Panc1 (cell line): ENCODE measurements at regions not wholly inside any gene's neighbourhood (a gene's known extent, or its start where the extent isn't known, plus 50 kb on each side); places are given as distances from the start of the nearest gene placed in this dataset.

Experiments used
- ATAC-seq: fragments of 200-7000 bp; cut with Tn5 transposase; 2 replicates; pipeline ENCODE4 v1.9.1; 2020; ENCODE audit warnings: mild to moderate bottlenecking, moderate library complexity
- BruUV-seq: library from RNA; stranded (reverse); fragments of 400-500 nt; replicated peaks from 2 replicates; lab custom pipeline; 2021; lab: Mats Ljungman, UMichigan
- CTCF ChIA-PET: fragments of 300-600 bp; sonication (Branson Sonifier 250); formaldehyde crosslinking; loops from one replicate; lab custom pipeline; 2022; ENCODE audit warnings: antibody characterized with exemption; lab: Charles Lee
- POLR2A ChIA-PET: fragments of 300-600 bp; sonication (Branson Sonifier 250); formaldehyde crosslinking; loops from one replicate; lab custom pipeline; 2022; ENCODE audit warnings: antibody characterized with exemption; lab: Charles Lee
- DNase-seq: peaks from one replicate; pipeline ENCODE4 v3.0.0-alpha.2; 2010; ENCODE audit warnings: low read depth, low spot score
- H3K27ac ChIP-seq: 2 replicates; pipeline ENCODE4 v1.5.1; 2011; ENCODE audit warnings: mild to moderate bottlenecking, low read length, inconsistent platforms
- H3K27me3 ChIP-seq: fragments of 200-500 bp; sonication (Bioruptor generic); 2 replicates; pipeline ENCODE4 v1.6.0; 2014; ENCODE audit warnings: low read length, inconsistent platforms; ENCODE audit not compliant: control insufficient read depth, insufficient read depth
- H3K36me3 ChIP-seq: fragments of 200-500 bp; sonication (Bioruptor generic); 2 replicates; pipeline ENCODE4 v1.5.1; 2014; ENCODE audit warnings: inconsistent platforms, mild to moderate bottlenecking, low read length, moderate library complexity; ENCODE audit not compliant: control insufficient read depth, insufficient read depth
- H3K4me1 ChIP-seq: 2 replicates; pipeline ENCODE4 v1.5.1; 2011; ENCODE audit warnings: inconsistent platforms, mild to moderate bottlenecking, low read length, moderate library complexity; ENCODE audit not compliant: control insufficient read depth, insufficient read depth
- H3K4me3 ChIP-seq, 2 experiments: 2 replicates each; pipeline ENCODE4 v1.5.1; 2011 to 2012; ENCODE audit warnings: low read depth in 2 of 2, low read length in 2 of 2, mild to moderate bottlenecking in 2 of 2, inconsistent platforms in 1 of 2, moderate library complexity in 1 of 2
- H3K9me3 ChIP-seq: fragments of 200-500 bp; sonication (Bioruptor generic); 2 replicates; pipeline ENCODE4 v1.5.1; 2014; ENCODE audit warnings: low read depth, mild to moderate bottlenecking, inconsistent platforms, low read length, moderate library complexity; ENCODE audit not compliant: control insufficient read depth, insufficient read depth
- CTCF ChIP-seq: fragments of 450-650 bp; IDR thresholded peaks from 2 replicates; pipeline ENCODE4 v1.5.1; 2017; ENCODE audit warnings: mild to moderate bottlenecking
- POLR2AphosphoS5 ChIP-seq: IDR thresholded peaks from 2 replicates; pipeline ENCODE4 v1.6.1; 2012; ENCODE audit warnings: mild to moderate bottlenecking, low read depth, low read length, moderate library complexity
- REST ChIP-seq, 2 experiments: IDR thresholded peaks; 2 replicates each; pipeline ENCODE4 v1.6.1; 2011 to 2012; ENCODE audit warnings: low read depth in 2 of 2, control low read depth in 1 of 2, low read length in 1 of 2, mild to moderate bottlenecking in 1 of 2, moderate library complexity in 1 of 2; ENCODE audit not compliant: insufficient read depth in 1 of 2
- SIN3A ChIP-seq: IDR thresholded peaks from 2 replicates; pipeline ENCODE4 v1.6.1; 2012; ENCODE audit warnings: low read depth, mild to moderate bottlenecking, low read length, moderate library complexity, borderline replicate concordance; ENCODE audit not compliant: insufficient read depth
- TCF7L2 ChIP-seq: IDR thresholded peaks from 2 replicates; pipeline ENCODE4 v1.6.1; 2011; ENCODE audit warnings: mild to moderate bottlenecking, low read depth, low read length, inconsistent platforms
- in situ Hi-C: cut with HindIII; loops from 2 replicates; pipeline ENCODE4 v1.10.0; 2016; ENCODE audit warnings: low sequenced_read_pairs, low pct_unique_long_range_greater_than_20kb
- intact Hi-C: fragments of 100-400 bp; cut with micrococcal nuclease; formaldehyde crosslinking; loops from one replicate; pipeline ENCODE4 v1.10.0; 2022; ENCODE audit not compliant: unreplicated experiment

- intact Hi-C loops = no loop called here
- no TSS peak for BruUV-seq
- H3K27ac ChIP-seq = no peak overlapping the region
- H3K27me3 ChIP-seq = no peaks in the 10 kb centered on the region
- ChIA-PET CTCF (no interaction called here), POLR2A (no interaction called here)
- no peaks in the 10 kb centered on the region for H3K9me3 ChIP-seq
- no peak overlapping the region for H3K4me3 ChIP-seq
- in situ Hi-C loops = no loop called here
- DNase-seq = no peak
- no peaks in the 10 kb centered on the region for H3K4me1 ChIP-seq
- TF ChIP-seq REST (IDR thresholded peaks at IDR 0.05; ENCODE audit: insufficient read depth in 1 of 2, low read depth in 2 of 2, low read length in 1 of 2) = no peak
- TF ChIP-seq TCF7L2 = no peak
- TF ChIP-seq POLR2AphosphoS5 = no peak
- no peak for TF ChIP-seq SIN3A
- TF ChIP-seq CTCF = no peak
- no peaks in the 10 kb centered on the region for H3K36me3 ChIP-seq
- ATAC-seq = no peak
Measured at GRCh38 chr3:55367384-55367783, 119.7 kb downstream of the WNT5A start.

DNA sequence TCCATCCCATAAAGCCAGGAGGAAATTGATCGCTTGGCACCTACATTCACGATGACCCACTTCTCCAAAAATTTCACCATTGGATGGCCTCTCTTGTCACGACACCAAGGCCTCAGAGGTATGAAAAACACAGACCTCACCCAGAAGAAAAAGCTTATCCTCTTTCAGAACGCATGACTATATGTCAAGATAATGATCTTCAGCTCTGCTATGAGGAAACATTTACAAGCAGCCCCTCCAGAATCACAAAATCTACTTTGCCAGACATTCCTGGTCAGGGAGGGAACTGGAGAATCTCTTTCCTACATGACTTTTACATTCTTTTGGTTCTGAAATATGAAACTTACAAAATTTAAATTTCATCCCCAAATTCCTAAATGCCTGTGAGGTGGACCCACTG is 122.7 kb downstream of the WNT5A start:
- in situ Hi-C loops = no loop called here
- Histone ChIP-seq H3K27me3 (no peaks in the 10 kb centered on the region), H3K4me3 (no peak overlapping the region), H3K4me1 (no peaks in the 10 kb centered on the region), H3K36me3 (no peaks in the 10 kb centered on the region), H3K9me3 (no peaks in the 10 kb centered on the region), H3K27ac (no peak overlapping the region)
- TF ChIP-seq SIN3A (no peak), TCF7L2 (no peak), CTCF (no peak), POLR2AphosphoS5 (no peak), REST (IDR thresholded peaks at IDR 0.05; ENCODE audit: insufficient read depth in 1 of 2, low read depth in 2 of 2, low read length in 1 of 2) (no peak)
- intact Hi-C loops = no loop called here
- no TSS peak for BruUV-seq
- POLR2A ChIA-PET = no interaction called here
- DNase-seq = no peak
- ATAC-seq = no peak
- CTCF ChIA-PET = no interaction called here
